WERI-Rb-1 (cell line): ENCODE measurements at regions not wholly inside any gene's neighbourhood (a gene's known extent, or its start where the extent isn't known, plus 50 kb on each side); places are given as distances from the start of the nearest gene placed in this dataset.

Experiments
- DNase-seq: peaks from one replicate; pipeline ENCODE4 v3.0.0-alpha.2; 2020
- H3K27ac ChIP-seq: fragments of 250-450 bp; sonication (Bioruptor Pico); 2 replicates; pipeline ENCODE4 v1.5.1; 2020; ENCODE audit warnings: mild to moderate bottlenecking, moderate library complexity
- H3K27me3 ChIP-seq: fragments of 250-450 bp; sonication (Bioruptor Pico); 2 replicates; pipeline ENCODE4 v1.5.1; 2021; ENCODE audit warnings: mild to moderate bottlenecking, low read depth, moderate library complexity; ENCODE audit not compliant: insufficient read depth, severe bottlenecking
- H3K36me3 ChIP-seq: fragments of 250-450 bp; sonication (Bioruptor Pico); 2 replicates; pipeline ENCODE4 v1.5.1; 2020; ENCODE audit warnings: mild to moderate bottlenecking, moderate library complexity
- H3K4me3 ChIP-seq: 2 replicates; pipeline ENCODE4 v1.5.1; 2011; ENCODE audit warnings: low read depth, mild to moderate bottlenecking, control low read depth, low read length
- H3K9me3 ChIP-seq: fragments of 250-450 bp; sonication (Bioruptor Pico); 2 replicates; pipeline ENCODE4 v1.5.1; 2021; ENCODE audit warnings: mild to moderate bottlenecking, moderate library complexity; ENCODE audit not compliant: severe bottlenecking
- TF ChIP-seq, protein P1 (sequence below): IDR thresholded peaks from 2 replicates; pipeline ENCODE4 v1.5.1; 2011; ENCODE audit warnings: low read depth, mild to moderate bottlenecking, control low read depth, inconsistent platforms, low read length

GRCh38 chr9:24045150-24045549 lies 219.1 kb upstream of the ELAVL2 start:
- Histone ChIP-seq H3K9me3 (no peaks in the 10 kb centered on the region), H3K4me3 (no peak overlapping the region), H3K27ac (no peak overlapping the region), H3K36me3 (no peaks in the 10 kb centered on the region), H3K27me3 (no peaks in the 10 kb centered on the region)
- DNase-seq: no peak
- TF ChIP-seq, protein P1, sequence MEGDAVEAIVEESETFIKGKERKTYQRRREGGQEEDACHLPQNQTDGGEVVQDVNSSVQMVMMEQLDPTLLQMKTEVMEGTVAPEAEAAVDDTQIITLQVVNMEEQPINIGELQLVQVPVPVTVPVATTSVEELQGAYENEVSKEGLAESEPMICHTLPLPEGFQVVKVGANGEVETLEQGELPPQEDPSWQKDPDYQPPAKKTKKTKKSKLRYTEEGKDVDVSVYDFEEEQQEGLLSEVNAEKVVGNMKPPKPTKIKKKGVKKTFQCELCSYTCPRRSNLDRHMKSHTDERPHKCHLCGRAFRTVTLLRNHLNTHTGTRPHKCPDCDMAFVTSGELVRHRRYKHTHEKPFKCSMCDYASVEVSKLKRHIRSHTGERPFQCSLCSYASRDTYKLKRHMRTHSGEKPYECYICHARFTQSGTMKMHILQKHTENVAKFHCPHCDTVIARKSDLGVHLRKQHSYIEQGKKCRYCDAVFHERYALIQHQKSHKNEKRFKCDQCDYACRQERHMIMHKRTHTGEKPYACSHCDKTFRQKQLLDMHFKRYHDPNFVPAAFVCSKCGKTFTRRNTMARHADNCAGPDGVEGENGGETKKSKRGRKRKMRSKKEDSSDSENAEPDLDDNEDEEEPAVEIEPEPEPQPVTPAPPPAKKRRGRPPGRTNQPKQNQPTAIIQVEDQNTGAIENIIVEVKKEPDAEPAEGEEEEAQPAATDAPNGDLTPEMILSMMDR: no peak

DNA sequence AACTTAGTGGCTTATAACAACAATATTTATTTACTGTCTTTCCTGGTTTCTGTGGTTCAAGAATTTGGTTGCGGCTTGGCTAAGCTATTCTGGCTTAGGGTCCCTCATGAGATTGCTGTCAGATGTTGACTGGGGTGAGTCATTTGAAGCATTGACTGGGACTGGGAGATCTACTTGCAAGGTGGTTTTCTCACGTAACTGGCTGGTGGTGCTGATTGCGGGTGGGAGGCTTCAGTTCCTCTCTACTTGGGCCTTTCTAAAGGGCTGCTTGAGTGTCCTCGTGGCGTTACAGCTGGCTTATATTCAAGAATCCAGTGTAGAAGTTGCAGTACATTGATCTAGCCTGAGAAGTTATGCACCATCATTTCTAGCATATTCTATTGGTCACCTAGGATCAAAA lies 218.5 kb upstream of the ELAVL2 start:
- H3K36me3 ChIP-seq: no peaks in the 10 kb centered on the region
- no peaks in the 10 kb centered on the region for H3K27me3 ChIP-seq
- no peak overlapping the region for H3K27ac ChIP-seq
- no peak overlapping the region for H3K4me3 ChIP-seq
- no peak for DNase-seq
- TF ChIP-seq, protein P1: no peak
- H3K9me3 ChIP-seq: no peaks in the 10 kb centered on the region

- no peak overlapping the region for H3K27ac ChIP-seq
- no peak for DNase-seq
- TF ChIP-seq, protein P1: no peak
- H3K9me3 ChIP-seq: no peaks in the 10 kb centered on the region
- no peaks in the 10 kb centered on the region for H3K36me3 ChIP-seq
- no peaks in the 10 kb centered on the region for H3K27me3 ChIP-seq
- H3K4me3 ChIP-seq: no peak overlapping the region
Observed at GRCh38 chr9:24041160-24041690, 215.2 kb upstream of the ELAVL2 start.

DNA sequence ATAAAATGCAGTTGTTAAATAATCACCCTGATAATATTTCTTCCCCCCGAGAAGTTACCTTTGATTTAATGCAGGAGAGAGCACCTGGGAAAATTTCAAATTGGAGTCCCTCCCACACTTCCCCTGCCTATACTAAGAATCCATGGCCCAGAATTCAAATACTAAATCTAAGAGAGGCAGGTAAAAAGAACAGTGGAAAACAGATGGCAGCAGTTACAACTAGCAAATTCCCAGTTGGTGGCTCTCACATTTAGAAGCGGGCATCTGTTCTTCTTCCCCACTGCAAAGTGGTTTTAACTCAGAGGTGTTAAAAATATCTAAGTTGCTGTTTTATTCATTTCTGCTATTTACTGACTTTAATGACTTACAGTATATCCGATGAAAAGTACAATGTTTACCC lies 210.4 kb upstream of the ELAVL2 start:
- Histone ChIP-seq H3K27ac (no peak overlapping the region), H3K4me3 (no peak overlapping the region), H3K36me3 (no peaks in the 10 kb centered on the region), H3K9me3 (no peaks in the 10 kb centered on the region), H3K27me3 (no peaks in the 10 kb centered on the region)
- TF ChIP-seq, protein P1: no peak
- DNase-seq: no peak

- no peak for DNase-seq
- Histone ChIP-seq H3K27me3 (no peaks in the 10 kb centered on the region), H3K9me3 (no peaks in the 10 kb centered on the region), H3K4me3 (no peak overlapping the region), H3K36me3 (no peaks in the 10 kb centered on the region), H3K27ac (no peak overlapping the region)
- TF ChIP-seq, protein P1: no peak
Observed at GRCh38 chr9:24035816-24036215, 209.8 kb upstream of the ELAVL2 start.

- no peak overlapping the region for H3K27ac ChIP-seq
- no peak for DNase-seq
- no peaks in the 10 kb centered on the region for H3K36me3 ChIP-seq
- H3K4me3 ChIP-seq: peak overlapping the region; percentile 6; the same call in 1 of the 2 replicates
- no peaks in the 10 kb centered on the region for H3K27me3 ChIP-seq
- TF ChIP-seq, protein P1: no peak
- H3K9me3 ChIP-seq: no peaks in the 10 kb centered on the region
Observed at GRCh38 chr9:24011881-24012280, 185.8 kb upstream of the ELAVL2 start.
